Ramos (cell line): ENCODE measurements at regions not wholly inside any gene's neighbourhood (a gene's known extent, or its start where the extent isn't known, plus 50 kb on each side); places are given as distances from the start of the nearest gene placed in this dataset.
"Not testable (repeated sequence)": the region's sequence is repeated elsewhere in the genome, so short reads cannot be mapped to it uniquely, and the experiment has no call there.

Source experiments
- in situ Hi-C: fragments of 300-500 bp; cut with MboI; formaldehyde crosslinking; loops from one replicate; pipeline ENCODE4 v1.14.3; 2022; ENCODE audit warnings: low sequenced_read_pairs; ENCODE audit not compliant: unreplicated experiment

DNA sequence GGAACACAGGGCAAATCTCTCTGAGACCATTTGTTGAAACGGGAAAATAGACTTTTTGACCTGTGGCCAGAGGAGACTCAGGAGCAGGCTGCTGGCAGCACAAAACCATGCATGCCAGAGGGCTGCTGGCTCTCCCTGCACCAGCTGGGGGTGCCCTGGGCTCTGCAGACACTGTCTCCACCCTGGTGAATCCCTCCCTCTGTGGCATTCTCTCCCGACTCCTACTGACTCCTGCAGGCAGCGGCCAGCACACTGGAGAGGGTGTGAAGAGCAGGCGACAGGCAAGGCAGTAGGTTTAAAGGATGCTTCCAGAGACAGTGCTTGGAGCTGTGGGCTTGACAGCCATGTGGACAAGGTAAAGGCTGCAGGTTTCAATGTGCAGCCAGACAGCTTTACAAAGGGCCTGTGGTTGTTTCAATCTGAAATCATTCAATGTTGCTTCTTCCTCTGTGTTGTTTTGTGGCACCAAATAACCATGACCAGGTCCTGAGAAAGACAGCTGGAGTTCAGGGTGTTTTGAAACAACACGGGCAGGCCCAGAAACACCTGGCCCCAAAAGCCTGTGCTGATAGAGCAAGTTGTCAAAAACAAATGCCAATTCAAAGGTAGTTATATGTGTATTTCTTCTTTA lies 431.0 kb upstream of the ATP10A start:
- in situ Hi-C loops, result no loop called here

DNA sequence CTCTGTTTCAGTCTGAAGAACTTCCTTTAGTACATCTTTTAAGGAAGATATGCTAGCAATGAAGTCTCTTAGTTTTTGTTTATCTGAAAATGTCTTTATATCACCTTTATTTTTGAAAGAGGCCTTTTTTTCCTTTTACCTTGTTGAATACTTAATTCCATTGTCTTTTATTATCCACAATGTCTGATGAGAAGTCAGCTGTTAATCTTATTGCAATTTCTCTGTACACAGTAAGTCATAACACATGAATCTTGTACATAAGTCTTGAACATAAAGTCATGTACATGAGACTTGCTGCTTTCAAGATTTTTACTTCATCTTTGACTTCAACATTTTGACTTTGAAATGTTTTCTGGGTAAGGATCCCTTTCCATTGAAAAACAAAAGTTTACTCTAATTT lies 424.3 kb upstream of the ATP10A start:
- in situ Hi-C loops, result no loop called here

DNA sequence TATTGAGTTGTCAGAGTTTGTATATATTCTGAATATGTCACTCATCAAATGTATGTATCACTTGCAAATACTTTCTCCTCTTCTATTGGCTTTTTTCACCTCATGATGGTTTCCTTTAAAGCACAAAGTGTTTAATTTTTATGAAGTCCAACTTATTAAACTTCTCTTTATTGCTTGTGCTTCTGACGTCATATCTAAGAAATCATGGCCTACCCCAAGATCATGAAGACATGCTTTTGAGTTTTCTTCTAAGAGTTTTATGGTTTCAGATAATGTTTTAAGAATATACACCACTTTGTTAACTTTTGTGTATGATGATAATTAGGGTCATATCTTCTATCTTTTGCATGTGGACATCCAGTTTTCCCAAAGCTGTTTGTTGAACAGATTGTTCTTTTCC lies 417.2 kb upstream of the ATP10A start:
- in situ Hi-C loops, result no loop called here

GRCh38 chr15:26261966-26262365 lies 398.8 kb upstream of the ATP10A start:
- in situ Hi-C loops, result no loop called here

GRCh38 chr15:26261413-26261812 lies 398.3 kb upstream of the ATP10A start:
- in situ Hi-C loops, result no loop called here

GRCh38 chr15:26260517-26261133 lies 397.5 kb upstream of the ATP10A start:
- in situ Hi-C loops, result no loop called here

- in situ Hi-C loops, result no loop called here
Measured at GRCh38 chr15:26259581-26259980, 396.5 kb upstream of the ATP10A start.

- in situ Hi-C loops, result not testable (repeated sequence)
Measured at GRCh38 chr15:26244782-26245181, 381.7 kb upstream of the ATP10A start.

DNA sequence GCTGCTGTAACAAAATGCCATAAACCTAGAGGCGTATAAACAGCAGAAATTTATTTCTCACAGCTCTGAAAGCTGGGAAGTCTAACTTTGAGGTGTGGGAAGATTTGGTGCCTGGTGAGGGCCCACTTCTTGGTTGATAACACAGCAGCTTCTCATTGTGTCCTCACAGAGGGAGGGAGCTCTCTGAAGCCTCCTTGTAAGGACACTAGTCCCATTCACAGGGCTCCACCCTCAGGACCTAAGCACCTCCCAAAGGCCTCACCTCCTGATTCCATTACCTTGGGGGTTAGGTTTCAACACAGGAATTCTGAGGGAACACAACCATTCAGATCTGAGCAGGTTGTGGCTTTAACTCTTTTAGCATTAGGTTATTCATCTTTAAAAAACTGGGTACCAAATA lies 380.3 kb upstream of the ATP10A start:
- in situ Hi-C loops, result no loop called here

- in situ Hi-C loops, result no loop called here
Measured at GRCh38 chr15:26242565-26243071, 379.5 kb upstream of the ATP10A start.

DNA sequence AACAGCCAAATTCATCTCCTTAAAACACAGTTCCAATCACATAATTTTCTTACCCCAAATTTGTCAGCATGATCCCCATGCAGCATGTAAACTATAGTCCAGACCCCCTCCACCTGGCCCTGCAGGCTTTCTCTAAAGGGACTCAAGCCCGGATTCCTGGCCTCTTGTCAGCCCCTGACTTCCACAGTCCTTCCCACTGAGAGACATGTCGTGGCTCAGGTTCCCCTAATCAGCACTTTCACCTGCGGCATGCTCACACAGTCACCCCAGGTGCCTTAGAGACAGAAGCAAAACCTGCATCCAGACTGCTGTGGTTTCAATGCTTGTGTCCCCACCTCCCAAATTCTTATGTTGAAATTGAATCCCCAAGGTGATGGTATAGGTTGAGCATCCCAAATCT lies 372.7 kb upstream of the ATP10A start:
- in situ Hi-C loops, result no loop called here

DNA sequence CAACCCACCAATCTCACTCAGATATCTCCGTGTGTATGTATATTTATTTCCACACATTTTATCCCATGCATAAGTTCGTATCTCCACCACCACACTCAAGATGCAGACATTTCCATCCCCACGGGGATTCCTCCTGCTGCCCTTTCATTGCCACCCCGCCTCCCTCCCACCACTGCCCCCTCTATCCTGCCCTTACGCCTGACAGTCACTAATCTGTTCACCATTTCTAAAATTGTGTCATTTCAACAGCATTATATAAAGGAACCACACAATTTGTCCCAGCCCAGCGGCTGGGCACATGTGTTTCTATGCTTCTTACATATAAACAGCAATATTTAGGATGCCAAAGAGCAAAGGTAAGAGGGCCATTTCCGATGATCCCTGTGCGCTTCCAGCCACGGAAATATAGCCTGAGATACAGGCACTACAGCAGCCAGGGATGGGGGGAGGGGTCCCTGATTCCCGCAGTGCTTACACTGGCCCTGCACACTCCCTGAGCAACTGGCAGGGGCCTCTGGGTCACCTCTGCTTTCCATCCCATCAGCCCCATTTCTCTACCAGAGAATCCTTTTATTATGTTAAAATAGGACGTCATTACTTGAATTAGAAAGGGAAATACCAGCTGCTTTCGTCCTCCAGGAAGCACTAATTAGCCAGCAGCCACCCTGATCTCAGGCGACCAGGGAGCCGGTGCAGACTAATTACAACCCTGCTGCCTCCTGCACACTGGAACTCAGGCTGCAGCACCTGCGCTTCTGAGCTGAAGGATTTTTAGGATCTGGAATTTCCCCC lies 372.0 kb upstream of the ATP10A start:
- in situ Hi-C loops, result no loop called here

GRCh38 chr15:26232691-26233090 lies 369.6 kb upstream of the ATP10A start:
- in situ Hi-C loops, result no loop called here

DNA sequence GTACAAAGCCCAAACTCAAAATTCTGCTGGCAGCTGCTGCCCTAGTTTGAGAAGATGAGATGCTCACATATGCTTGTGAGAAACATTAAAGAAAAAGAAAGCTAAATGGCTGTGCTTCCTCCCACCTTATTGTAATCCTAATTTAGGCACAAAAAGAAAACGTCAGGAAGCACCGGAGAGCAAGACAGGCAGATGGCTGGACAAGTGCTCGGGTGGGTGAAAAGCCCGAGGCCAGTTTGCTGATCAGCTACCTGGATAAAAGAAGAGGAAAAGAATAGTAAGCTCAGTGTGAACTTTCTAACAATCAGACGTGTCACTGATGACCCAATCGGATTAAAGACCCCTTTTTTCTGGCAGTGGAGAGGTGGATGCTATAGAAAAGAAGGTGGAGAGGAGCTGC lies 368.0 kb upstream of the ATP10A start:
- in situ Hi-C loops, result no loop called here

GRCh38 chr15:26224266-26224665 lies 361.1 kb upstream of the ATP10A start:
- in situ Hi-C loops, result no loop called here

- in situ Hi-C loops, result no loop called here
Measured at GRCh38 chr15:26223720-26224119, 360.6 kb upstream of the ATP10A start.

- in situ Hi-C loops, result no loop called here
Measured at GRCh38 chr15:26222781-26223180, 359.7 kb upstream of the ATP10A start.

- in situ Hi-C loops, result not testable (repeated sequence)
Measured at GRCh38 chr15:26217043-26217442, 353.9 kb upstream of the ATP10A start.

DNA sequence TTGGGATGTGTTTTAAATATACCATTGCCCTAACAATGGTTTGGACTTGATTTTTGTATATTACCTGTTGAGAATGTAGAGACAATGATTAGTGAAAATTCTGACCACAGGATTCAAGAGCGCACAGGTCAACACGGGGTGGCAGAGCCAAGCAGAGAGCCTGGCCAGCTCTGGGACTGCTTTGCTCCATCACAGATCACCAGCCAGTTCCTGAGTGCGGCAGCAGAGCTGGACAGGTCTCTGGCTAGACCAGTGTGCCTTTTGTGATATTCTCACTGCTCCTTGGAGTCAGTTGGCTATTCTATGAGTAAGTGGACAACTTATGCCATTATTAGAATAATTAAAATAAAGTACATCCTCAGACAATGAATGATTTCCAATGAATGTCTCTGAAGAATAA lies 351.2 kb upstream of the ATP10A start:
- in situ Hi-C loops, result no loop called here

DNA sequence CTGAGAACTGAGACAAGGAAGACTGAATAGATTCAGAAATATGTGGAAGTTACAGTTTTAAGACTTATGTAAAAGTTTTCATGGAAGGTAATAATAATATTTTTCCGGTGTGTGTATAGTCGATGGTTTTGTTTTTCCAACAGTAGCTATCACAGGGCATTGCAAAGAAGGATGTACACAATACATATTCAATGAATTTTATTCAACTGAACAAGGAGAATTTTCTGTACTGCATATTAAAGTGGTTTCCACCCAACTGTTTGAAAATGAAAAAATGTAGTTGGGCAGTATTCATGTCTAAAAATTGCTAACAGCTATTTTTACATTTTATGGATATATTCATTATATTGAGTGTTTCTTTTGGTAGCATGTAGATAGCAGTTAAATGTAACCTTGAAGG lies 350.3 kb upstream of the ATP10A start:
- in situ Hi-C loops, result no loop called here

DNA sequence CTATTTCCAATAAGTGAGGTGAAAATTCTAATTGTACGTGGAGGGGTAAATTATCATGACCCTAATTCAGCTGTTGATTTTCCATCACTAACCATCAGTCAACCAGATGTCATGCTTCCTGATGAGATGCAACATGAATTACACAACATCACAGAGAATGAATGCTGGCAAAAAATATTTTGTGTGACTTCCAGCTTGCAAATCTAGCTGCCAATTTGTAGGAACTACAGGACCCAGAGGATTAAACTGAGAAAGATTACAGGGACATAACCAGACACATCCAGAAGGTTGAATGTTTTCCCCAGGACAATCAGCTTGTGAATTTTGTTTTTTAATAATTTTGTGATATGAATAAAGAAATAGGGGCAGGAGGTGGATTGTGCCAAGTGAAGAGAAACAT lies 349.0 kb upstream of the ATP10A start:
- in situ Hi-C loops, result no loop called here
